ENCODE measurements at regions not wholly inside any gene's neighbourhood (a gene's known extent, or its start where the extent isn't known, plus 50 kb on each side); places are given as distances from the start of the nearest gene placed in this dataset.
A peak's percentile ranks its signal among the peaks of the same experiment; 100 is the strongest.

- POLR2A ChIA-PET = no interaction called here
- FAIRE-seq = no peak
- 100% methylated on average over 1 of the region's 1 CpG for WGBS (ENCODE audit: insufficient coverage, low coverage, missing lambda C conversion rate)
- no peaks in the 10 kb centered on the region for H3K36me3 ChIP-seq (ENCODE audit: control insufficient read depth, insufficient read depth, low read length)
- H3K9me1 ChIP-seq (ENCODE audit: control insufficient read depth, insufficient read depth, low read length) = no peaks in the 10 kb centered on the region
- H4K20me1 ChIP-seq (replicated peaks; ENCODE audit: control insufficient read depth, insufficient read depth, low read length) = no peaks in the 10 kb centered on the region
- ATAC-seq = no peak
- intact Hi-C loops (cut with micrococcal nuclease) (no loop called here), in situ Hi-C loops (cut with MboI) (no loop called here)
- TF ChIP-seq POU5F1 (IDR thresholded peaks at IDR 0.05; ENCODE audit: borderline replicate concordance, low read depth, low read length, partially characterized antibody) (no peak), ZNF23 (CRISPR knock-in tag; IDR thresholded peaks at IDR 0.05) (no peak)
- no peak overlapping the region for H3K4me2 ChIP-seq (ENCODE audit: insufficient read depth, low read length)
- no peaks in the 10 kb centered on the region for H3K4me1 ChIP-seq (replicated peaks in 1 of 2; ENCODE audit: control insufficient read depth in 2 of 2, insufficient read depth in 2 of 2, low read length in 2 of 2)
- CTCF ChIA-PET (ENCODE audit: low intra/inter-chr PET ratio) = no interaction called here
- H3K27me3 ChIP-seq (ENCODE audit: control insufficient read depth in 2 of 2, insufficient read depth in 2 of 2, low read length in 2 of 2) = no peaks in the 10 kb centered on the region
- DNase-seq (ENCODE audit: extremely low read depth in 1 of 4, low spot score in 3 of 4) = no peak
- H2AFZ ChIP-seq (ENCODE audit: low read depth, low read length) = no peak overlapping the region
- no peak overlapping the region for H3K4me3 ChIP-seq
- H3K27ac ChIP-seq (ENCODE audit: extremely low read depth, low read depth, low read length) = no peak overlapping the region
- no TSS peak for BruUV-seq (replicated peaks)
- no peaks in the 10 kb centered on the region for H3K9me3 ChIP-seq (replicated peaks; ENCODE audit: control insufficient read depth, insufficient read depth, low read depth, low read length)
- no peaks in the 10 kb centered on the region for H3K79me2 ChIP-seq (ENCODE audit: control insufficient read depth, insufficient read depth, low read length)
- H3K9ac ChIP-seq (ENCODE audit: insufficient read depth in 1 of 2, low read depth in 2 of 2, low read length in 2 of 2) = no peak overlapping the region
Observed at GRCh38 chr3:132984181-132984580, 54.0 kb upstream of the TMEM108 start.

GRCh38 chr3:132983143-132983770, 54.9 kb upstream of the TMEM108 start:
- Histone ChIP-seq H3K36me3 (ENCODE audit: control insufficient read depth, insufficient read depth, low read length) (no peaks in the 10 kb centered on the region), H3K9me1 (ENCODE audit: control insufficient read depth, insufficient read depth, low read length) (no peaks in the 10 kb centered on the region), H4K20me1 (replicated peaks; ENCODE audit: control insufficient read depth, insufficient read depth, low read length) (no peaks in the 10 kb centered on the region), H3K4me1 (replicated peaks in 1 of 2; ENCODE audit: control insufficient read depth in 2 of 2, insufficient read depth in 2 of 2, low read length in 2 of 2) (no peaks in the 10 kb centered on the region), H3K4me2 (ENCODE audit: insufficient read depth, low read length) (no peak overlapping the region), H3K9ac (ENCODE audit: insufficient read depth in 1 of 2, low read depth in 2 of 2, low read length in 2 of 2) (no peak overlapping the region), H3K4me3 (no peak overlapping the region), H2AFZ (ENCODE audit: low read depth, low read length) (no peak overlapping the region), H3K9me3 (replicated peaks; ENCODE audit: control insufficient read depth, insufficient read depth, low read depth, low read length) (no peaks in the 10 kb centered on the region), H3K79me2 (ENCODE audit: control insufficient read depth, insufficient read depth, low read length) (no peaks in the 10 kb centered on the region), H3K27ac (ENCODE audit: extremely low read depth, low read depth, low read length) (no peak overlapping the region), H3K27me3 (ENCODE audit: control insufficient read depth in 2 of 2, insufficient read depth in 2 of 2, low read length in 2 of 2) (no peaks in the 10 kb centered on the region)
- ChIA-PET CTCF (ENCODE audit: low intra/inter-chr PET ratio) (no interaction called here), POLR2A (no interaction called here)
- BruUV-seq (replicated peaks) = no TSS peak
- no peak for ATAC-seq
- WGBS (ENCODE audit: insufficient coverage, low coverage, missing lambda C conversion rate) = 0% methylated on average over 1 of the region's 1 CpG
- no peak for DNase-seq (ENCODE audit: extremely low read depth in 1 of 4, low spot score in 3 of 4)
- FAIRE-seq = no peak
- intact Hi-C loops (cut with micrococcal nuclease) (no loop called here), in situ Hi-C loops (cut with MboI) (no loop called here)
- no peak for TF ChIP-seq MCM5 (IDR thresholded peaks at IDR 0.05; ENCODE audit: low read depth)
- TF ChIP-seq TFE3 (CRISPR knock-in tag; IDR thresholded peaks at IDR 0.05) = peak; percentile 66
- TF ChIP-seq ARID3B (CRISPR knock-in tag; IDR thresholded peaks at IDR 0.05; ENCODE audit: borderline replicate concordance) = no peak
- peak; percentile 25; the same call in 1 of the 2 replicates for TF ChIP-seq FOSL1 (tag; conservative IDR thresholded peaks at IDR 0.05)
- TF ChIP-seq PBX2 (CRISPR knock-in tag; IDR thresholded peaks at IDR 0.05; ENCODE audit: low read depth) = no peak
- peak; percentile 54; the same call in 1 of the 2 replicates for TF ChIP-seq PBX2 (tag; conservative IDR thresholded peaks at IDR 0.05; ENCODE audit: low read depth)
- peak; percentile 35 for TF ChIP-seq MEIS2 (IDR thresholded peaks at IDR 0.05; ENCODE audit: partially characterized antibody)
- TF ChIP-seq RAD51 (IDR thresholded peaks at IDR 0.05; ENCODE audit: borderline replicate concordance, low read depth) = 0 out of 2 replicates have a peak, but pooled peaks have one; percentile 37
